Esophagus (tissue), 2 donors: ENCODE measurements at regions not wholly inside any gene's neighbourhood (a gene's known extent, or its start where the extent isn't known, plus 50 kb on each side); places are given as distances from the start of the nearest gene placed in this dataset.

Source experiments
- H3K27ac ChIP-seq, 2 donors: one replicate each; pipeline ENCODE4 v1.5.1; 2013; ENCODE audit warnings: low read depth in 2 of 2, mild to moderate bottlenecking in 2 of 2, inconsistent platforms in 1 of 2, low read length in 1 of 2, moderate library complexity in 1 of 2
- H3K27me3 ChIP-seq, 2 donors: one replicate each; pipeline ENCODE4 v1.6.1; 2013; ENCODE audit warnings: low read length in 2 of 2, control low read depth in 1 of 2, mild to moderate bottlenecking in 1 of 2; ENCODE audit not compliant: insufficient read depth in 2 of 2, control insufficient read depth in 1 of 2
- H3K36me3 ChIP-seq, 2 donors: one replicate each; pipeline ENCODE4 v1.6.1; 2013; ENCODE audit warnings: low read length in 1 of 2; ENCODE audit not compliant: control insufficient read depth in 2 of 2, insufficient read depth in 2 of 2
- H3K4me1 ChIP-seq, 2 donors: one replicate each; pipeline ENCODE4 v1.6.1; 2013; ENCODE audit warnings: low read length in 1 of 2; ENCODE audit not compliant: control insufficient read depth in 2 of 2, insufficient read depth in 2 of 2
- H3K4me3 ChIP-seq, 2 donors: one replicate each; pipeline ENCODE4 v1.5.1; 2013; ENCODE audit warnings: low read length in 2 of 2, mild to moderate bottlenecking in 2 of 2, low read depth in 1 of 2, moderate library complexity in 1 of 2
- H3K9me3 ChIP-seq, 2 donors: one replicate each; pipeline ENCODE4 v1.6.1; 2013; ENCODE audit warnings: mild to moderate bottlenecking in 2 of 2, low read depth in 1 of 2, low read length in 1 of 2, moderate library complexity in 1 of 2; ENCODE audit not compliant: control insufficient read depth in 2 of 2, insufficient read depth in 1 of 2
- WGBS, 2 donors: extraction: QIAGEN DNeasy Blood & Tissue Kit; methylation state at CpG; one replicate each; pipeline ENCODE4 v1.1.7; 2013; 5-methylcytosine and 5-hydroxymethylcytosine counted together
- donor health status: healthy with polysubstance abuse.
- donor health status: Bipolar disorder and iron deficiency.

- no peaks in the 10 kb centered on the region for H3K27me3 ChIP-seq
- peaks cover 0 to 3% of the 10 kb centered on the region in 2 donors for H3K4me1 ChIP-seq
- 93 to 94% methylated on average over 2 of the region's 2 CpGs for WGBS, 2 donors
Measured at GRCh38 chr22:27572278-27572666, 229.3 kb downstream of the MN1 start.

GRCh38 chr22:27573280-27574001 lies 228.1 kb downstream of the MN1 start:
- peaks cover 0 to 6% of the 10 kb centered on the region in 2 donors for H3K9me3 ChIP-seq
- peaks cover 0 to 3% of the 10 kb centered on the region in 2 donors for H3K4me1 ChIP-seq
- 24 to 32% methylated on average over 22 of the region's 22 CpGs for WGBS, 2 donors
- H3K27me3 ChIP-seq: no peaks in the 10 kb centered on the region
- no peak overlapping the region for H3K27ac ChIP-seq
- H3K4me3 ChIP-seq: no peak overlapping the region
- no peaks in the 10 kb centered on the region for H3K36me3 ChIP-seq

More at GRCh38 chr22:27572278-27572666, 229.3 kb downstream of the MN1 start:
- H3K36me3 ChIP-seq: no peaks in the 10 kb centered on the region
- peaks cover 0 to 6% of the 10 kb centered on the region in 2 donors for H3K9me3 ChIP-seq
- no peak overlapping the region for H3K4me3 ChIP-seq
- no peak overlapping the region for H3K27ac ChIP-seq

- no peak overlapping the region for H3K27ac ChIP-seq
- peaks cover 0 to 6% of the 10 kb centered on the region in 2 donors for H3K9me3 ChIP-seq
- no peaks in the 10 kb centered on the region for H3K36me3 ChIP-seq
- no peak overlapping the region for H3K4me3 ChIP-seq
- WGBS, 2 donors: 76 to 82% methylated on average over 7 of the region's 7 CpGs
- H3K4me1 ChIP-seq: peaks cover 0 to 3% of the 10 kb centered on the region in 2 donors
- H3K27me3 ChIP-seq: no peaks in the 10 kb centered on the region
Measured at GRCh38 chr22:27574002-27574366, 227.6 kb downstream of the MN1 start.

GRCh38 chr22:27574651-27575050 lies 226.9 kb downstream of the MN1 start:
- no peaks in the 10 kb centered on the region for H3K36me3 ChIP-seq
- peaks cover 0 to 6% of the 10 kb centered on the region in 2 donors for H3K9me3 ChIP-seq
- no peaks in the 10 kb centered on the region for H3K27me3 ChIP-seq
- 86 to 87% methylated on average over 9 of the region's 9 CpGs for WGBS, 2 donors
- no peak overlapping the region for H3K27ac ChIP-seq
- H3K4me1 ChIP-seq: peaks cover 0 to 3% of the 10 kb centered on the region in 2 donors
- H3K4me3 ChIP-seq: no peak overlapping the region

GRCh38 chr22:27575348-27575747 lies 226.2 kb downstream of the MN1 start:
- Histone ChIP-seq H3K27me3 (no peaks in the 10 kb centered on the region), H3K4me1 (peaks cover 1 to 3% of the 10 kb centered on the region in 2 donors), H3K9me3 (peaks cover 0 to 6% of the 10 kb centered on the region in 2 donors), H3K27ac (no peak overlapping the region), H3K36me3 (no peaks in the 10 kb centered on the region), H3K4me3 (no peak overlapping the region)
- WGBS, 2 donors: 79 to 81% methylated on average over 8 of the region's 8 CpGs

GRCh38 chr22:27576413-27576812 lies 225.1 kb downstream of the MN1 start:
- H3K4me3 ChIP-seq: no peak overlapping the region
- H3K36me3 ChIP-seq: no peaks in the 10 kb centered on the region
- no peaks in the 10 kb centered on the region for H3K27me3 ChIP-seq
- H3K27ac ChIP-seq: no peak overlapping the region
- peaks cover 2 to 3% of the 10 kb centered on the region in 2 donors for H3K4me1 ChIP-seq
- H3K9me3 ChIP-seq: peaks cover 0 to 6% of the 10 kb centered on the region in 2 donors
- WGBS, 2 donors: 50 to 55% methylated on average over 9 of the region's 9 CpGs

- Histone ChIP-seq H3K4me1 (peaks cover 2 to 3% of the 10 kb centered on the region in 2 donors), H3K36me3 (no peaks in the 10 kb centered on the region), H3K27me3 (no peaks in the 10 kb centered on the region), H3K9me3 (peaks cover 0 to 5% of the 10 kb centered on the region in 2 donors), H3K27ac (no peak overlapping the region), H3K4me3 (no peak overlapping the region)
- WGBS, 2 donors: 58 to 62% methylated on average over 20 of the region's 20 CpGs
Measured at GRCh38 chr22:27576815-27577573, 224.6 kb downstream of the MN1 start.

GRCh38 chr22:27577574-27577969 lies 224.0 kb downstream of the MN1 start:
- no peaks in the 10 kb centered on the region for H3K27me3 ChIP-seq
- 86 to 92% methylated on average over 12 of the region's 12 CpGs for WGBS, 2 donors
- no peak overlapping the region for H3K4me3 ChIP-seq
- H3K9me3 ChIP-seq: no peaks in the 10 kb centered on the region
- H3K27ac ChIP-seq: no peak overlapping the region
- H3K4me1 ChIP-seq: peaks cover 2 to 3% of the 10 kb centered on the region in 2 donors
- H3K36me3 ChIP-seq: no peaks in the 10 kb centered on the region

GRCh38 chr22:27578937-27579617 lies 222.5 kb downstream of the MN1 start:
- 70 to 82% methylated on average over 6 of the region's 6 CpGs for WGBS, 2 donors
- H3K27ac ChIP-seq: no peak overlapping the region
- no peaks in the 10 kb centered on the region for H3K36me3 ChIP-seq
- H3K4me1 ChIP-seq: peaks cover 3 to 5% of the 10 kb centered on the region in 2 donors
- H3K27me3 ChIP-seq: no peaks in the 10 kb centered on the region
- H3K9me3 ChIP-seq: no peaks in the 10 kb centered on the region
- H3K4me3 ChIP-seq: no peak overlapping the region
